Testis (tissue), 2 donors: ENCODE measurements at regions not wholly inside any gene's neighbourhood (a gene's known extent, or its start where the extent isn't known, plus 50 kb on each side); places are given as distances from the start of the nearest gene placed in this dataset.

ENCODE experiments used
- CTCF ChIP-seq, 3 experiments: fragments of 450-650 bp in 2 of 3; fragments of 200-600 bp in 1 of 3; sonication (generic) in 1 of 3; IDR thresholded peaks; one replicate each; pipeline ENCODE4 v1.5.1; 2016 to 2019; ENCODE audit warnings: antibody characterized with exemption in 3 of 3, mild to moderate bottlenecking in 2 of 3, moderate library complexity in 1 of 3
- POLR2A ChIP-seq: fragments of 450-650 bp; IDR thresholded peaks from one replicate; pipeline ENCODE4 v1.6.1; 2017; ENCODE audit warnings: antibody characterized with exemption, mild to moderate bottlenecking, moderate library complexity

- TF ChIP-seq CTCF (IDR thresholded peaks at IDR 0.05) (no peak), POLR2A (no peak)
Measured at GRCh38 chr18:79600596-79600995, 79.0 kb upstream of the CTDP1 start.
